ENCODE measurements at regions not wholly inside any gene's neighbourhood (a gene's known extent, or its start where the extent isn't known, plus 50 kb on each side); places are given as distances from the start of the nearest gene placed in this dataset.

- Histone ChIP-seq H3K27me3 (no peaks in the 10 kb centered on the region), H3K27ac (peak overlapping the region; percentile 56), H3K4me1 (peaks cover 4 to 11% of the 10 kb centered on the region in 2 donors), H3K4me3 (no peak overlapping the region), H3K9me3 (no peaks in the 10 kb centered on the region), H3K36me3 (no peaks in the 10 kb centered on the region)
- DNase-seq (ENCODE audit: low spot score in 2 of 2): no peak
- intact Hi-C loops (cut with DNase I; ENCODE audit: low total_unique reads): no loop called here
- TF ChIP-seq POLR2A (IDR thresholded peaks at IDR 0.05) (no peak), CTCF (IDR thresholded peaks at IDR 0.05) (no peak), POLR2AphosphoS5 (IDR thresholded peaks at IDR 0.05) (no peak)
Observed at GRCh38 chr6:148244217-148244935, 98.3 kb upstream of the SASH1 start.

GRCh38 chr6:148247386-148248063, 95.1 kb upstream of the SASH1 start:
- DNase-seq (ENCODE audit: low spot score in 2 of 2): no peak
- intact Hi-C loops (cut with DNase I; ENCODE audit: low total_unique reads): no loop called here
- no peak overlapping the region for H3K4me3 ChIP-seq
- no peaks in the 10 kb centered on the region for H3K36me3 ChIP-seq
- H3K27ac ChIP-seq: no peak overlapping the region
- H3K4me1 ChIP-seq: peaks cover 0 to 8% of the 10 kb centered on the region in 2 donors
- no peak for TF ChIP-seq POLR2A (IDR thresholded peaks at IDR 0.05)
- TF ChIP-seq POLR2AphosphoS5 (IDR thresholded peaks at IDR 0.05): no peak
- no peak for TF ChIP-seq CTCF (IDR thresholded peaks at IDR 0.05)
- no peaks in the 10 kb centered on the region for H3K27me3 ChIP-seq
- H3K9me3 ChIP-seq: no peaks in the 10 kb centered on the region

- Histone ChIP-seq H3K4me1 (peaks cover 0 to 4% of the 10 kb centered on the region in 2 donors), H3K27ac (no peak overlapping the region), H3K9me3 (no peaks in the 10 kb centered on the region), H3K36me3 (no peaks in the 10 kb centered on the region), H3K4me3 (no peak overlapping the region), H3K27me3 (no peaks in the 10 kb centered on the region)
- no peak for TF ChIP-seq POLR2A (IDR thresholded peaks at IDR 0.05)
- TF ChIP-seq CTCF (IDR thresholded peaks at IDR 0.05): no peak
- no peak for TF ChIP-seq POLR2AphosphoS5 (IDR thresholded peaks at IDR 0.05)
- intact Hi-C loops (cut with DNase I; ENCODE audit: low total_unique reads): no loop called here
- DNase-seq (ENCODE audit: low spot score in 2 of 2): no peak
Observed at GRCh38 chr6:148249160-148249559, 93.5 kb upstream of the SASH1 start.

GRCh38 chr6:148249679-148250375, 92.8 kb upstream of the SASH1 start:
- Histone ChIP-seq H3K4me3 (no peak overlapping the region), H3K36me3 (no peaks in the 10 kb centered on the region), H3K9me3 (no peaks in the 10 kb centered on the region), H3K27me3 (no peaks in the 10 kb centered on the region), H3K27ac (peak overlapping the region; percentile 35 to 43), H3K4me1 (no peaks in the 10 kb centered on the region)
- intact Hi-C loops (cut with DNase I; ENCODE audit: low total_unique reads): no loop called here
- DNase-seq (ENCODE audit: low spot score in 2 of 2): no peak
- TF ChIP-seq CTCF (IDR thresholded peaks at IDR 0.05) (no peak), POLR2A (IDR thresholded peaks at IDR 0.05) (no peak), POLR2AphosphoS5 (IDR thresholded peaks at IDR 0.05) (no peak)

Measured in breast epithelium (tissue), 4 donors.